Head of caudate nucleus (tissue), 42 donors: ENCODE measurements at regions not wholly inside any gene's neighbourhood (a gene's known extent, or its start where the extent isn't known, plus 50 kb on each side); places are given as distances from the start of the nearest gene placed in this dataset.
A peak's percentile ranks its signal among the peaks of the same experiment; 100 is the strongest.

Source experiments
- DNase-seq, 42 donors: peaks; one replicate each; pipeline versions ENCODE4 v3.0.0 to v3.0.0-alpha.2; 2020 to 2021; ENCODE audit warnings: mixed read lengths in 7 of 42
- intact Hi-C: fragments of 100-400 bp; cut with DNase I; formaldehyde crosslinking; loops from one replicate; pipeline ENCODE4 v1.15.0; 2022

DNA sequence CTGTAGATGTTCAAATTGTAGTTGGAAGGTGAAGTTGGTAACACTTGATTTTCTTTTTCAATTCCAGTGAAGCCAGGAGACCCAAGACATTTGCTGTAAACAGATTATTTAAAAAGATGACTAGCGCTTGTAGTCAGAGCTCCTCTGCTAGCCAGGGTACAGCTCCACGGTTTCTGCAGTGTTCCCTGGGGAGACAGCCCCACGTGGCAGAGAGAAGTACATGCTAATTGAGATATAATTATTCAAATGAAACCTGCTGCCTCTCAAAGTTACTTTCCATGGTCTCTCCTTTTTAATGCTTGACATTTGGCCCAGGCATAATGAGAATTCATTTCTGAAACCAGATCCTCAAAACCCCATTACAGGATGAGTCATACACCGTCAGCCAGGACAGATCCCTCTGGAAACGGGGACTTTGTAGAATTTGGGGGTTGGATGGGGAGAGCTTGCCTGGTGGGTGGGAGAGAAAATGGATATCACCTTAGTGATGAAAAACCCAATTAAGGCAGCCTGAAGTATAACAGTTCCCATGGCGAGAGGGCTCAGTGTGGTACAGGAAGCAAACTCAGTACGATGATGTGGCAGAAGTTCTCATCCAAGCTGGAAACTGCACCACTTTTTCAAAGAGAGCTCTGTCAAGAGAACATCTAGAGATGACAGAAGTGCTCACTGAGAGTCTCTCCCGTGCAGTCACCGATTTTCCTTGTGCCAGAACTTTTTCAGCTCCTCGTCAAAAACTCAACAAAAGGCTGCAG is 637.7 kb upstream of the TMEM132C start:
- intact Hi-C loops, result no loop called here
- peak in 35 of 42 donors; percentile 5 to 69 (median 31) for DNase-seq

DNA sequence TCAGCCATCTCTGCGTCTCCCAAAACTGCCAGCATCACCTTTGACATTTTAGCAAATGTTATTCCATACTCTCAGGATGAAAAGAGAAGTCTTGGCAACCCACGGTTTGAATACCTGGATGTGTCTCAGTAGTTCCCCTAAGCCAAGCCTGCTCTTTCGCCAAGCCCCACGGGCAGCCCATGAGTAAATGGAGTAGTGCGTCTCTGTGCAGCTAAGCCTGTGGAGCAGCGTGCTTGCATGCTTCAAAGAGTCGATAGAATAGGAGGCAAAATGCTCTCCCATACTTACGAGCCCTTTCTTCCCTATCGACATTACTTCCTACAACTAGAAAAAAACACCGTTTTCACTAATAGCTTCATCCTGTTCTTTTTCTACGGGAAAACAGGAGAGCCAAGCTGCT is 634.5 kb upstream of the TMEM132C start:
- no peak for DNase-seq
- intact Hi-C loops, result no loop called here

DNA sequence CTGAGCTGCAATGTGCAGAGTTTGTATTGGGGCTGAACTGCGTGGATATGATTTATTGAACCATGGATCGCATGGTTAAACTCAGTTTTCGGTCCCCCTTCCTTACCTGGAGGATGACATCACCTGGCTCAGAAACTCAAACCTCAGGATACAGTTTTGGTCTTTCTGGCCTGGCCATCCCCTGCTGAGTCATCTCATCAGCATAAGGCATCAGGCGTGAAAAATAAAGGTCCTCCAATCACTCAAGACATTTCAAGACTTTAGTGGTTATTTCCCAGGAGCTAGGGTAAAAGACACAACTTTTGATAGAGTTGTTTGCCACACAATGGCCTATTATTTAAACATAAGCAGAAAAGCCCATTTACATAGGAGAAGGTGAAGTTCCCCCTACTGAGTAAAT is 631.1 kb upstream of the TMEM132C start:
- intact Hi-C loops, result no loop called here
- no peak for DNase-seq

DNA sequence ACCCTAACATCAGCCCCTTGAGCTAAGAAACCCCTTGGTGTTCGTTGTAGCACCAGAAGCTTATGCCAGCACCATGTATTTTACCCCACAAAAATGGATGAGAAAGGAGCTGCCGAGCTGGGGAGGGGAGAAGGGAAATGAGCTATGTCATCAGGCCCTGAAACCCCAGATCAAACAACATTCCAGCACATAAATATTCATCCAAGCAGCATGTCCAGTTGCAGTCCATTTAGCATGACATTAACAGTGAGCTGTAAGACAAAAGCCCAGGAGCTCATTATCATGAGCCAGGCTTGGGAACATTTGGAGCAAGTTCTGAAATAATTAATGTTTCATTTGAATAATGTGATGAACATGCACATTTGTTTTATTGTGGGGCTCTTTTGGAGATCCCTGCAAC is 630.1 kb upstream of the TMEM132C start:
- DNase-seq, result no peak

DNA sequence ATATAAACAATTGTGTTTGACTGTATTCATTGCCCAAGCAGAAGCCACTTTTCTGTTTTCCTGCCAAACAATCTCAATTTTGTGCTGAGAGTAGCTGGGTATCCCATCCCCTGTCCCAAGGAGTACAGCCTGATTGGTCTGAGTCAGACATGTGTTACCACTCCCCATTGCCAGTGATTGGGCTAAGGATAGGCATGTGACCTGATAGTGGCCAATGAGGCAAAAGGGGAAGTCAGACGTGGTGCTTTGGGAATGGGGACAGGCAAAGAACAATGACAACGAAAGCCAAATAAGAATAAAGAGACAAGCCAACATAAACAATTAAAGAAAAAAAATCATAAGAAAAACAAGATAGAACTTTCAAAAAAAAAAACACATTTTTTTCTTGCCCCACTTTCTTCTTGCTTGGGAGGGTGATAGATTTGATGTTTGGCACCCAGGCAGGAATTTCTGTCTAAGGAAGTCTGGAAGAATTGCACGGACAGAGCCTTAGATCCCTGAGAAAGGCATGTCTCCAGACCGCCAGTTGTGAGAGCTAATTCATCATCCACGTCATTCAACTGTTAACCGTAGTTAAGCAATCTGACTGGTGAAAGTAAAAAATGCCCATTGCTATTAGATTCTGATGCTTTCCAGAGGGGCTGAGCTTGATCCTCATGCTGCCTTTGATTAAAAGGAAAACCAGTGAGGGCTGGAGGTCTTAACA is 626.6 kb upstream of the TMEM132C start:
- no peak for DNase-seq
- intact Hi-C loops, result no loop called here

More for the DNA sequence above, 630.1 kb upstream of the TMEM132C start:
- intact Hi-C loops, result no loop called here

DNA sequence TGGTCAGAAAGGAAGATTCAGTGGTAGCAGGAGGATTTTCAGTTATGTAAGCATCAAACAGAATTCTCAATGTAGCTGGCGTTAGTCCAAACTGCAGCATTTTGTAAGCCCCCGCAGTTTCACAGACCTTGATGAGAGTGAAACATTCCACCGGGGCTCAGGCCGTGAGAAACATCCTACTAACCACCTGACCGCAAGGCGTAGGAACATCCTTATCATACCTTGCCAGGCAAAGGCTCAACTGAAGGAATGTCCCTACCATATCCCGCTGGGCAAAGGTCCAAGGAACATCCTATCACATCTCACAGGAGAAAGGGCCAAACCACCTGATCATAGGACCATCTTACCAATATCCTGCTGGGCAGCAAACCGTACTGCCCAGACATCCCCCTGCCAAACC is 624.8 kb upstream of the TMEM132C start:
- intact Hi-C loops, result no loop called here

DNA sequence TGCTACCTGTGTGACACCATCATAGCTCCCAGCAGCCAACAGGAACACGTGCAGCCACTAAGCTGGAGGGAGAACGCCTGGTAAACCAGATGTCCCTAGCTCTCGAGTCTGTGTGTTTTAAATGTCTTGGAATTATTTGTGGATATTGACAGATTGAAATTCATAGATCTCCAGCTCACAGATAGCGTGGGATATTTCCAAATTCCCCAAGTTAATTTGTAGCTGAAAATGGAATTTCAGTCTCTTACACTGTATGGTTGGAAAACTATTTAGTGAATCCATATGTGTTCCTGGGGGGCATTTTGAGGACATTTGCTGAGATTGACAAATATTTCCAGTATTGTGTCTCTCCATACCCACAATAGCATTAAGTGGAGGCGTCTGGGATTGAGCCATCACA is 618.6 kb upstream of the TMEM132C start:
- DNase-seq, result no peak
- intact Hi-C loops, result no loop called here

More for the DNA sequence above, 624.8 kb upstream of the TMEM132C start:
- no peak for DNase-seq

DNA sequence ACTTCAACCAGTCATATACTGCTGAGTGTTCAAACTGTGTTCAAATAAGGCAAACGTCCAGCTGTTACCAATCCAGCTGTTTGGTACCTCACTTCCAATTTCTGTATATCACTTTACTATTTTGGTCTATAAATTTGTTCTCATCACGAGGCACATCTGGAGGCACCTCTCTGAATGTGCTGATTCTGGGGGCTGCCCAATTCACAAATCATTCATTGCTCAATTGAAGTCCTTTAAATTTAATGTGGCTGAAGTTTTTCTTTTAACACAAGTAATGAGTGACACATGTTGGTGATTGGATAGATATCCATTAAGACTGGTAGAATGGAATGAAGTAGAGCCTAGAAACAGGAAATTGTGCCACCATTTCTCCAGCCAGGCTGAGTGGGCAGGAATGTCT is 617.0 kb upstream of the TMEM132C start:
- intact Hi-C loops, result no loop called here
- DNase-seq, result no peak

DNA sequence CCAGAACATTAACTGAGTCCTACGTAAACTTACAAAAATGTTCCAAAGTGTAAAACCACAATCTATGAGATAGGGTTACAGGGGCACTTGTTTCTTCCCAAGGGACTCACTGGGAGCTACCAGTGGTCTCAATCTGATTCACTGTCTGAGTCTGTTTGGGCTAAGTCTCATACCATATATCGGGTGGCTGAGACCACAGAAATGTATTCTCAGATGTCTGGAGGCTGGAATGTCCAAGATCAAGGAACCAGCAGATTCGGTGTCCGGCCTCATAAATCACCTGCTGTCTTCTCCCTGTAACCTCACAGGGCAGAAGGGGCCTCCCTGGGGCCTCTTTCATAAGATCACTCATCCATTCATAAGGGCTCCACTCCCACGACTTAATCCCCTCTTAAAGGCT is 616.3 kb upstream of the TMEM132C start:
- DNase-seq, result no peak

DNA sequence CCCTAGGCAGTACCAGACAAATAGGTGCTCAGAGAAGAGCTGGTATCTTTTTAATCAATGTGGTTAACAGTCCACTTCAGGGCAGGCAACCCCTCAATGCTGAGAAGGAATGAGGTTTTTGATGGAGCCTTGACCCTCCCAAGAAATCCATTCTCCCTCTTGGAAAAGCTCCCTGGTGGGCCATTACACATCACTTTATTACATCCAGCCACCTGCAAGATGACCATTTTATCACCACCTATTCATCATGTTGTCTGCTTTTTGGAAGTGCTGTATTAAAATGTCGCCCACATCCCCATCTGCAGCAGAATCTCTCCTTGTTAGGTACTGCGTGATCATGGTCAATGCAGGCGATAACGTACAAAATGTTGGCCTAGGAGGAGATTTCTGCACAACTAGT is 614.7 kb upstream of the TMEM132C start:
- no peak for DNase-seq

More for the DNA sequence above, 616.3 kb upstream of the TMEM132C start:
- intact Hi-C loops, result no loop called here

DNA sequence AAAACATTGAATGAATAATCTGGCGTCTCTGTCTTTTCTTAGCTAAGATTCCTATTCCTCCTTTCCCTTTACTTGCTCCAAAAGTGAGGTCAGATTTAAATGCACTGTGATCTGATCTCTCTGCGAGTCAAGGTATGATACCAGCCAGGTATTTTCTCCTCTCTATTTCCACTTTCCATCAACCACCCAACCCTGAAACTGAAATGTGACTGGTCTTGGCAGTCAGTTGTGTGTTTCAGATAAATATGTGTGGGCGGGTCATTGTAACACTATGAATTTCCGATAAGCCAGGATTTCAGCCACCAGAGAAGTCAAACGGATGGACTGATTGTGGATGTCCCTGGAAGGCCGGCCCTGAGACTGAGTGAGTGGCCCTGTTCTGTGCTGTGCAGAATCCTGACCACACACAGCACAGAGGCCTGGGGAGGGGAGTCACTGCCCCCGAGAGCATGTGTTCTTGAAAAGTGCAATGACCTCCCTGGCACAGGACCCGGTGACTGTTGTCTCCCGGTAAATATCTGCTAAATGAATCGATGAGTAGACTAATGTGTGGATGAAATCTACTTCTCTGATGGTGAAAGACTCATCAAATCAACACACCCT is 612.5 kb upstream of the TMEM132C start:
- DNase-seq, result no peak
- intact Hi-C loops, result no loop called here

More for the DNA sequence above, 614.7 kb upstream of the TMEM132C start:
- intact Hi-C loops, result no loop called here

DNA sequence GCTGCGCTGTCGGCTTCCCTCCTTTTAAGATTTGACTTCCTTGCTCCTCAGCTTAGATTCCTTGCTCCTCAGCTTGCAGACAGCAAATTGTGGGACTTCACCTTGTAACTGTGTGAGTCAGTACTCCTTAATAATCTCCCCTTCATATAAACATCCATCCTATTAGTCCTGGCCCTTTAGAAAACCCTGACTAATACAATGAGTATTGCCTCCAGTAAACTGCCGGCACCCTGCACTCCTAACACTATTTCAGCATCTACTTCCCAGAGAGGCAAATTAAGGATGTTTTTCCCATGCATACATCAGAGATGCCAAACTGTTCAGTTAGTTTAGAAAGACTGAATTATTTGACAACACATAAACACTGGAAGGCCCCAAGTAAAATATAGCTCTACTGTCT is 611.3 kb upstream of the TMEM132C start:
- intact Hi-C loops, result no loop called here
- DNase-seq, result no peak

DNA sequence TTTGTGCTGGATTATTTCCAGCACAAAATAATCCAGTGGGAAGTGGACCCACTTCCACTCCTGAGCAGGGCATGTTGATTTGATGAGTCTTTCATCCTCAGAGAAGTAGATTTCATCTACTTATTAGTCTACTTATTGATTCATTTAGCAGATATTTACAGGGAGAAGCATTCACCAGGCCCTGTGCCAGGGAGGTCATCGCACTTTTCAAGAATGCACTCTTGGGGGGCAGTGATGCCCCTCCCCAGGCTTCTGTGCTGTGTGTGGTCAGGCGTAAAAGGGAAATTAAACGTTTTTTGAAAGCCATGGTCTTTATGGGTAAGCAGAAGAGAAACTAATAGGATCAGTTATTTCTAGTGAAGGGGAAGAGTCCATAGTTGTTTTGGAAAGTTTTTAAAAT is 610.7 kb upstream of the TMEM132C start:
- DNase-seq, result no peak
- intact Hi-C loops, result no loop called here

DNA sequence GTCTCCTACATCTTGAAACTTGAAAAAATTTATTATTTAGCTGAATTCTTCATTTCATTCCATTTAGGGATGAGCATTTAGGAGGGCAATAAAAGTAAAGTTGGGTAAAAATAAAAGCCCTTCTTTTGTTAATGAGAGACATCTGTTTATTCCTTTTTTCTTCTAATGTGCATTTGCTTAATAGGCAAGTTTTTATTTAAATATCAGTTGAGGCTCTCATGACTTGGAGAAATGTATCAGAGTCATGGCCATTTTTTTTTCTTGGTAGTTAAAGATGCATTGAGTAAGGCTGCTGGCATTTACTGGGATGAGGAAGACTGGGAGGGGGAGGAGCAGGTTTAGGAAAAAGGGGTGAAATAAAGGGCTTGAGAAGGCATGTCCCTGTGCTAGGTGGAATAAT is 609.9 kb upstream of the TMEM132C start:
- no peak for DNase-seq
- intact Hi-C loops, result no loop called here

DNA sequence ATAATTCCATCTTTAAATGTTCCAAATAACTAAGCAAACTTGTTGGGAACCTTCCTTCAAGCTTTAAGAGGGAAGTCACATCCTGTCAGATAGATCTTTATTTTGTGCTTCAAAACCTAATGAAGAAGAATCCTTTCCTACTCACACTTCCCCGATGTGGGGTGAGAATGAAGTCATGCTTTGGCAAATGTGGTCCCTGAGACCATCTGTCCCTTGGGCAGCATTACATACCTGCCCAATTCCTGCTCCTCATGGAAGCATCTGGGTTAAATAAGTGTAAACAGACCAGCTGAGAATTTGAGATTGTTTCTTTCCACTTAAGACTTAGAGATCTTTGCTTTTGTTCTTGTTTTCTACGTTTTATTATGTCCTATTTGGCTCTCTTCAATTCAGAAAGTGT is 606.0 kb upstream of the TMEM132C start:
- intact Hi-C loops, result no loop called here
- no peak for DNase-seq

DNA sequence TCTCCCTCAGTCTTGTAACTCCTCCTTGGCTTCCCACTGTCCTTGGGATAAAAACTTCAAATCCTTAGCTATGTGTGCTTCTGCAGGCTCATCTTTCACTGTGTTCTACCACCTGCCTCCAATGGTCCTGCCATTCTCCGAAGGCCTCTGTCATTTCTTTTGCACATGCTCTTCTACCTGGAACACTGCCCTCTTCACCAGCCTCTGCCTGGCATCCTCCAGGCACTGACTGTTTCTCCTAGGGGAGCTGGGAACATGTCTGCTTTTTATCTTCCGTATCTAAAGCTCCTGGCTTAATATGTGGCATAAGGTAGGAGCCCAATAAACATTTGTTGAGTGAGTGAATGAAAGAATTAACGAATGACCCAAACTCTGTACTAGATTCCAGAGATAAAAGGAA is 603.3 kb upstream of the TMEM132C start:
- intact Hi-C loops, result no loop called here
- no peak for DNase-seq

DNA sequence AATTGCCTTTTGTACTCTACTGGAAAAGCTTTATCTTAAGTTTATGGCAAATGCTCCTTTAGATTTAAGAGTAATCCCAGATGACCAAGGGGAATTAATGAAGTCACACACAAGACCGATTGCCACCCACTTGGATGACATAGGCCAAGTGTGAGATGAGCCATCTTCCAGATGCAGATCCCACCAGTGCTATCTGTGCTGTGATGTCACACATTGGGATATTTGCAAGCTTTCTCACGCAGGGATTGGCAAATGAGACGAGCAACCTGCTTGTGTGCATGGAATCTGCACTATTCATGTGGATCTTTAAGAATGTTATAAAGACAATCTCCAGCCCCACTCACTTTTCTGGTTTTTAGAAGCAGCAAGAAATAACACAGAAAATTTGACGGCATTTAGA is 602.1 kb upstream of the TMEM132C start:
- intact Hi-C loops, result no loop called here

DNA sequence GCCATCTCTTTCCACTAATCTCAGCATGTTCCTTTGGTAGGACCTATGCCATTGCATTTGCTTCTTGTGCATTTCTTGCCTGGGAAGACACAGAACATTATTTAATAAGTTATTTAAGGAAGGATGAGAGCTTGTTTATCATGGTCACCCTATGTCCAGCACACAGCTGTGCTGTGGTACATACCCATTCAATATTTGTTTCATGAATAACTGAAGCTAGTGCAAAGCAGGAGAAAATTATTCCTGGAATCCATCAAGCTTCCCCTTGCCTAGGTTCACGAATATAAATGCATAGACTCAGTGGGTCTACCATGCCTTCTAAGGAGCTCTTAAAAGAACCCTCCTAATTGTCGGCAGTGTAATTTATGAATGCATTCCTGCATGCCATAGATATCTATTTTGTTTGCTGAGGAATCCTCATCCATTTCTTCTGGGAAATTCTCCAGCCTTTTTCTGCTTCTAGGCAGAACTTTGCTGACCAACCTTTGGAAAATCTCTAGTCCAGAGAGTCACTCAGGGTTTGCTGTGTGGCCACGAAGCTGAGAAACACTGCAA is 599.8 kb upstream of the TMEM132C start:
- intact Hi-C loops, result no loop called here
- no peak for DNase-seq

More for the DNA sequence above, 602.1 kb upstream of the TMEM132C start:
- DNase-seq, result no peak

DNA sequence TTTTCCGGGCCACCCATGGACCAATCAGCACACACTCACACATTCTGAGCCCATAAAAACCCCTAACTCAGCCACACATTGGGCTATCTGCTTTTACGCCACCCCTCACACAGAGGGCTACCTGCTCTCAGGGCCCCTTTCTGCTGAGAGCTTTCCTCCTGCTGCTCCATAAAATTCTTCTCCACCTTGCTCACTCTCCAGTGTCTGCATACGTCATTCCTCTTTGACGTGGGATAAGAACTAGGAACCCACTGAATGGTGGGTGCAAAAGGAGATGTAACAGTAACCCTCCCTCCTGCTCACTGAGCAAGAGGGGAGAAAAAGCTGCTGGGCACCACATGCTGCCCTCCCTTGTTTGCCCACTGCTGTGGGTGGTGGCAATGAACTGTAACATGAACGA is 596.7 kb upstream of the TMEM132C start:
- intact Hi-C loops, result no loop called here
- no peak for DNase-seq

DNA sequence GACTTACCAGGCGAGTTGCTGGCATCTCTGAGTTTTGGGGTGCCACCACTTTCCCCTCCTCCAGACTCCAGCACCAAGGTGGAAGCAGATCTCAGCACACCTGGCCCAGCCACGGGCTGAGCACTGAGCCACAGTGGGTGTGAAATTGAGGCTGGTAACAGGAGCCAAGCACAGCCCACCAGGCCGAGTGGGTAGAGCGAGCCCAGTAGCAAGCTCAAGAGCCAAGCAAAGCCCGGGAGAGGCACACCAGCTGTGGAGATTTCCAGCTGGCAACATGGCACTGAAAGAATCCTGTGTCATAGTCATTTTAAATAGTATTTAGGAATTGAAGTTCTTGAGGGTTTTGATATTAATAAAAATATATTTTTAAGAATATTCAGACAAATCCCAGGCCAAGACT is 596.2 kb upstream of the TMEM132C start:
- intact Hi-C loops, result no loop called here
- DNase-seq, result peak in 1 of 42 donors; percentile 26
